Panc1 (cell line): ENCODE measurements at regions not wholly inside any gene's neighbourhood (a gene's known extent, or its start where the extent isn't known, plus 50 kb on each side); places are given as distances from the start of the nearest gene placed in this dataset.

Experiments used
- ATAC-seq: fragments of 200-7000 bp; cut with Tn5 transposase; 2 replicates; pipeline ENCODE4 v1.9.1; 2020; ENCODE audit warnings: mild to moderate bottlenecking, moderate library complexity
- BruUV-seq: library from RNA; stranded (reverse); fragments of 400-500 nt; replicated peaks from 2 replicates; lab custom pipeline; 2021; lab: Mats Ljungman, UMichigan
- CTCF ChIA-PET: fragments of 300-600 bp; sonication (Branson Sonifier 250); formaldehyde crosslinking; loops from one replicate; lab custom pipeline; 2022; ENCODE audit warnings: antibody characterized with exemption; lab: Charles Lee
- POLR2A ChIA-PET: fragments of 300-600 bp; sonication (Branson Sonifier 250); formaldehyde crosslinking; loops from one replicate; lab custom pipeline; 2022; ENCODE audit warnings: antibody characterized with exemption; lab: Charles Lee
- DNase-seq: peaks from one replicate; pipeline ENCODE4 v3.0.0-alpha.2; 2010; ENCODE audit warnings: low read depth, low spot score
- H3K27ac ChIP-seq: 2 replicates; pipeline ENCODE4 v1.5.1; 2011; ENCODE audit warnings: mild to moderate bottlenecking, low read length, inconsistent platforms
- H3K27me3 ChIP-seq: fragments of 200-500 bp; sonication (Bioruptor generic); 2 replicates; pipeline ENCODE4 v1.6.0; 2014; ENCODE audit warnings: low read length, inconsistent platforms; ENCODE audit not compliant: control insufficient read depth, insufficient read depth
- H3K36me3 ChIP-seq: fragments of 200-500 bp; sonication (Bioruptor generic); 2 replicates; pipeline ENCODE4 v1.5.1; 2014; ENCODE audit warnings: inconsistent platforms, mild to moderate bottlenecking, low read length, moderate library complexity; ENCODE audit not compliant: control insufficient read depth, insufficient read depth
- H3K4me1 ChIP-seq: 2 replicates; pipeline ENCODE4 v1.5.1; 2011; ENCODE audit warnings: inconsistent platforms, mild to moderate bottlenecking, low read length, moderate library complexity; ENCODE audit not compliant: control insufficient read depth, insufficient read depth
- H3K4me3 ChIP-seq, 2 experiments: 2 replicates each; pipeline ENCODE4 v1.5.1; 2011 to 2012; ENCODE audit warnings: low read depth in 2 of 2, low read length in 2 of 2, mild to moderate bottlenecking in 2 of 2, inconsistent platforms in 1 of 2, moderate library complexity in 1 of 2
- H3K9me3 ChIP-seq: fragments of 200-500 bp; sonication (Bioruptor generic); 2 replicates; pipeline ENCODE4 v1.5.1; 2014; ENCODE audit warnings: low read depth, mild to moderate bottlenecking, inconsistent platforms, low read length, moderate library complexity; ENCODE audit not compliant: control insufficient read depth, insufficient read depth
- CTCF ChIP-seq: fragments of 450-650 bp; IDR thresholded peaks from 2 replicates; pipeline ENCODE4 v1.5.1; 2017; ENCODE audit warnings: mild to moderate bottlenecking
- POLR2AphosphoS5 ChIP-seq: IDR thresholded peaks from 2 replicates; pipeline ENCODE4 v1.6.1; 2012; ENCODE audit warnings: mild to moderate bottlenecking, low read depth, low read length, moderate library complexity
- REST ChIP-seq, 2 experiments: IDR thresholded peaks; 2 replicates each; pipeline ENCODE4 v1.6.1; 2011 to 2012; ENCODE audit warnings: low read depth in 2 of 2, control low read depth in 1 of 2, low read length in 1 of 2, mild to moderate bottlenecking in 1 of 2, moderate library complexity in 1 of 2; ENCODE audit not compliant: insufficient read depth in 1 of 2
- SIN3A ChIP-seq: IDR thresholded peaks from 2 replicates; pipeline ENCODE4 v1.6.1; 2012; ENCODE audit warnings: low read depth, mild to moderate bottlenecking, low read length, moderate library complexity, borderline replicate concordance; ENCODE audit not compliant: insufficient read depth
- TCF7L2 ChIP-seq: IDR thresholded peaks from 2 replicates; pipeline ENCODE4 v1.6.1; 2011; ENCODE audit warnings: mild to moderate bottlenecking, low read depth, low read length, inconsistent platforms
- in situ Hi-C: cut with HindIII; loops from 2 replicates; pipeline ENCODE4 v1.10.0; 2016; ENCODE audit warnings: low sequenced_read_pairs, low pct_unique_long_range_greater_than_20kb
- intact Hi-C: fragments of 100-400 bp; cut with micrococcal nuclease; formaldehyde crosslinking; loops from one replicate; pipeline ENCODE4 v1.10.0; 2022; ENCODE audit not compliant: unreplicated experiment

GRCh38 chr5:136646915-136647314, 281.6 kb upstream of the TRPC7 start:
- POLR2A ChIA-PET, result no interaction called here
- intact Hi-C loops (no loop called here), in situ Hi-C loops (no loop called here)
- Histone ChIP-seq H3K4me1 (no peaks in the 10 kb centered on the region), H3K9me3 (no peaks in the 10 kb centered on the region), H3K36me3 (no peaks in the 10 kb centered on the region), H3K4me3 (no peak overlapping the region), H3K27me3 (no peaks in the 10 kb centered on the region), H3K27ac (no peak overlapping the region)
- no TSS peak for BruUV-seq
- DNase-seq (no peak), ATAC-seq (no peak)
- TF ChIP-seq SIN3A, result no peak
- no peak for TF ChIP-seq POLR2AphosphoS5
- no peak for TF ChIP-seq TCF7L2
- TF ChIP-seq CTCF, result no peak
- no peak for TF ChIP-seq REST (IDR thresholded peaks at IDR 0.05; ENCODE audit: insufficient read depth in 1 of 2, low read depth in 2 of 2, low read length in 1 of 2)
- CTCF ChIA-PET, result no interaction called here

- ChIA-PET CTCF (no interaction called here), POLR2A (no interaction called here)
- ATAC-seq (no peak), DNase-seq (no peak)
- no peaks in the 10 kb centered on the region for H3K27me3 ChIP-seq
- H3K27ac ChIP-seq, result no peak overlapping the region
- no peak overlapping the region for H3K4me3 ChIP-seq
- no peaks in the 10 kb centered on the region for H3K4me1 ChIP-seq
- no peaks in the 10 kb centered on the region for H3K36me3 ChIP-seq
- H3K9me3 ChIP-seq, result no peaks in the 10 kb centered on the region
- intact Hi-C loops (no loop called here), in situ Hi-C loops (no loop called here)
- TF ChIP-seq POLR2AphosphoS5 (no peak), CTCF (no peak), TCF7L2 (no peak), SIN3A (no peak), REST (IDR thresholded peaks at IDR 0.05; ENCODE audit: insufficient read depth in 1 of 2, low read depth in 2 of 2, low read length in 1 of 2) (no peak)
- BruUV-seq, result no TSS peak
These were observed 277.6 kb upstream of the TRPC7 start for GRCh38 chr5:136642976-136643375.
